Prostate gland (tissue), 2 donors: ENCODE measurements at regions not wholly inside any gene's neighbourhood (a gene's known extent, or its start where the extent isn't known, plus 50 kb on each side); places are given as distances from the start of the nearest gene placed in this dataset.

Experiments used
- DNase-seq: peaks from one replicate; pipeline ENCODE4 v3.0.0-alpha.2; 2019; ENCODE audit warnings: low spot score
- H3K27ac ChIP-seq, 2 donors: fragments of 200-600 bp; sonication (generic); 2 replicates each; pipeline ENCODE4 v1.5.1; 2017 to 2019
- H3K27me3 ChIP-seq: fragments of 200-600 bp; sonication (generic); replicated peaks from 2 replicates; pipeline ENCODE4 v1.5.1; 2019; ENCODE audit not compliant: insufficient read depth
- H3K36me3 ChIP-seq, 2 donors: fragments of 200-600 bp; sonication (generic); 1 replicate in 1 of 2; 2 replicates in 1 of 2; pipeline versions ENCODE4 v1.5.1 to v1.8.1; 2017 to 2019
- H3K4me1 ChIP-seq: fragments of 200-600 bp; sonication (generic); replicated peaks from 2 replicates; pipeline ENCODE4 v1.5.1; 2019
- H3K4me3 ChIP-seq, 2 donors: fragments of 200-600 bp; sonication (generic); 2 replicates each; pipeline ENCODE4 v1.5.1; 2017 to 2019
- H3K9me3 ChIP-seq: fragments of 200-600 bp; sonication (generic); 2 replicates; pipeline ENCODE4 v1.5.1; 2017
- CTCF ChIP-seq, 4 experiments: fragments of 200-600 bp in 2 of 4; fragments of 450-650 bp in 2 of 4; sonication (generic) in 2 of 4; IDR thresholded peaks; 1 replicate in 3 of 4; 2 replicates in 1 of 4; pipeline ENCODE4 v1.5.1; 2016 to 2019; ENCODE audit warnings: antibody characterized with exemption in 4 of 4, mild to moderate bottlenecking in 2 of 4, moderate library complexity in 2 of 4
- POLR2A ChIP-seq: fragments of 450-650 bp; IDR thresholded peaks from one replicate; pipeline ENCODE4 v1.6.1; 2016; ENCODE audit warnings: antibody characterized with exemption, mild to moderate bottlenecking
- POLR2AphosphoS5 ChIP-seq: sonication (generic); formaldehyde crosslinking; IDR thresholded peaks from one replicate; pipeline ENCODE4 v1.6.1; 2017; ENCODE audit warnings: antibody characterized with exemption
- WGBS: methylation state at CpG from one replicate; pipeline ENCODE4 v1.1.5; 2018; 5-methylcytosine and 5-hydroxymethylcytosine counted together
- intact Hi-C: fragments of 100-400 bp; cut with DNase I; formaldehyde crosslinking; loops from one replicate; pipeline ENCODE4 v1.14.2; 2022

GRCh38 chrX:40968180-40968579 is 117.1 kb upstream of the USP9X start:
- WGBS, result 93% methylated on average over 7 of the region's 7 CpGs
- no peaks in the 10 kb centered on the region for H3K4me1 ChIP-seq
- H3K9me3 ChIP-seq, result no peaks in the 10 kb centered on the region
- intact Hi-C loops, result no loop called here
- no peak for DNase-seq
- H3K27me3 ChIP-seq, result no peaks in the 10 kb centered on the region
- no peak overlapping the region for H3K4me3 ChIP-seq
- H3K36me3 ChIP-seq, result no peaks in the 10 kb centered on the region
- TF ChIP-seq POLR2AphosphoS5 (no peak), POLR2A (no peak), CTCF (IDR thresholded peaks at IDR 0.05) (no peak)
- no peak overlapping the region for H3K27ac ChIP-seq

- Histone ChIP-seq H3K4me1 (no peaks in the 10 kb centered on the region), H3K4me3 (no peak overlapping the region), H3K27me3 (no peaks in the 10 kb centered on the region), H3K27ac (no peak overlapping the region), H3K36me3 (no peaks in the 10 kb centered on the region), H3K9me3 (no peaks in the 10 kb centered on the region)
- TF ChIP-seq POLR2A (no peak), CTCF (IDR thresholded peaks at IDR 0.05) (no peak), POLR2AphosphoS5 (no peak)
- 0% methylated on average over 1 of the region's 1 CpG for WGBS
- intact Hi-C loops, result no loop called here
- DNase-seq, result no peak
Observed at GRCh38 chrX:40971736-40972135, 113.5 kb upstream of the USP9X start.

- no peak overlapping the region for H3K4me3 ChIP-seq
- no peaks in the 10 kb centered on the region for H3K4me1 ChIP-seq
- no peaks in the 10 kb centered on the region for H3K27me3 ChIP-seq
- TF ChIP-seq CTCF (IDR thresholded peaks at IDR 0.05) (no peak), POLR2AphosphoS5 (no peak), POLR2A (no peak)
- no peak for DNase-seq
- no peaks in the 10 kb centered on the region for H3K9me3 ChIP-seq
- no peaks in the 10 kb centered on the region for H3K36me3 ChIP-seq
- no peak overlapping the region for H3K27ac ChIP-seq
- 48% methylated on average over 3 of the region's 3 CpGs for WGBS
- intact Hi-C loops, result no loop called here
Observed at GRCh38 chrX:40973619-40974018, 111.6 kb upstream of the USP9X start.

- intact Hi-C loops, result no loop called here
- H3K27ac ChIP-seq, result no peak overlapping the region
- 97% methylated on average over 3 of the region's 3 CpGs for WGBS
- H3K36me3 ChIP-seq, result no peaks in the 10 kb centered on the region
- H3K27me3 ChIP-seq, result no peaks in the 10 kb centered on the region
- no peak for DNase-seq
- no peaks in the 10 kb centered on the region for H3K9me3 ChIP-seq
- H3K4me3 ChIP-seq, result no peak overlapping the region
- no peaks in the 10 kb centered on the region for H3K4me1 ChIP-seq
- TF ChIP-seq POLR2AphosphoS5 (no peak), CTCF (IDR thresholded peaks at IDR 0.05) (no peak)
Observed at GRCh38 chrX:40975951-40976350, 109.3 kb upstream of the USP9X start.

- no peaks in the 10 kb centered on the region for H3K36me3 ChIP-seq
- no peaks in the 10 kb centered on the region for H3K4me1 ChIP-seq
- no peaks in the 10 kb centered on the region for H3K27me3 ChIP-seq
- H3K9me3 ChIP-seq, result no peaks in the 10 kb centered on the region
- WGBS, result 100% methylated on average over 1 of the region's 1 CpG
- DNase-seq, result no peak
- no peak overlapping the region for H3K27ac ChIP-seq
- no peak overlapping the region for H3K4me3 ChIP-seq
- intact Hi-C loops, result no loop called here
- TF ChIP-seq CTCF (IDR thresholded peaks at IDR 0.05) (no peak), POLR2A (no peak), POLR2AphosphoS5 (no peak)
Observed at GRCh38 chrX:40976981-40977380, 108.3 kb upstream of the USP9X start.
